GM18499 (cell line): ENCODE measurements at regions not wholly inside any gene's neighbourhood (a gene's known extent, or its start where the extent isn't known, plus 50 kb on each side); places are given as distances from the start of the nearest gene placed in this dataset.

Source experiments
- ATAC-seq: cut with Tn5 transposase; IDR thresholded peaks from one replicate; pipeline ENCODE4 v1.9.1; 2021; ENCODE audit warnings: moderate number of reproducible peaks; ENCODE audit not compliant: insufficient read depth, unreplicated experiment

DNA sequence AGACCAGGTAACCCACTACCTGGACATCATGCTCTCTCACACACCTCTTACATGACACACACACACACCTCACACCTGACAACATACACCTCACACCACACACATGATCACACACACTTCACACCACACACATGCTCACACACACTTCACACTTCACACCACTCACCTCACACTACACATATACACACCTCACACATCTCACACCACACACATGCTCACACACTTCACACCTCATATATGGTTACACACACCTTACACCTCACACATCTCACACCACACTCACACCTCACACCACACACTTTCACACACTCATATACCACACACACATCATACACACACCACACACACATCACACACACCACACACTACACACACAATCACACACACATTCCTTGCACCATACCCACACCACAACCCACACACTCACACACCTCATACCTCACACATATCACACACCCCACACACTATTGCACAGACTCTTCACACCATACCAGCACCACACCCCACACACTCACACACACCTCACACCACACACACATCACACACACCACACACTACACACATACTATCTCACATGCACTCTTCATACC, 98.1 kb upstream of the PIEZO2 start:
- no peak for ATAC-seq

GRCh38 chr18:11246495-11247300, 97.3 kb upstream of the PIEZO2 start:
- ATAC-seq, result no peak

DNA sequence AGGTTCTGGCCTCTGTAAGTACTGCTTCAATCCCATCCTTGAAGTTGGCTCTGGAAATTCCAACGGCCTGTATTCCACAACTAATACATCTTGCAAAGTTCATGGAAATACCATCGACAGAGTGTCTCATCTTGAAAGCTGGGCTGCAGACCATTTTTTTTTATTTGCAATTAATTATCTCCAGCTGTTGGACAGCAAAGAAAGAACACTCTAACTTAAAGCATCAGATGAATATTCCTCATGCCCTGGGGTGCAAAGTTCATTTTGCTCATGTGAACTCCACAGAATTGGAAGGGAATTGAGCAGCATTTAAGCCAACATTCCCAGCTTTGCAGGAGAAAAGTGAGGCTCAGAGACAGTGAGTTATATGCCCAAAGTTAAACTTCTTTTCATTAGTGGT, 96.5 kb upstream of the PIEZO2 start:
- ATAC-seq, result no peak

- ATAC-seq, result no peak
Measured at GRCh38 chr18:11237484-11237883, 88.1 kb upstream of the PIEZO2 start.

DNA sequence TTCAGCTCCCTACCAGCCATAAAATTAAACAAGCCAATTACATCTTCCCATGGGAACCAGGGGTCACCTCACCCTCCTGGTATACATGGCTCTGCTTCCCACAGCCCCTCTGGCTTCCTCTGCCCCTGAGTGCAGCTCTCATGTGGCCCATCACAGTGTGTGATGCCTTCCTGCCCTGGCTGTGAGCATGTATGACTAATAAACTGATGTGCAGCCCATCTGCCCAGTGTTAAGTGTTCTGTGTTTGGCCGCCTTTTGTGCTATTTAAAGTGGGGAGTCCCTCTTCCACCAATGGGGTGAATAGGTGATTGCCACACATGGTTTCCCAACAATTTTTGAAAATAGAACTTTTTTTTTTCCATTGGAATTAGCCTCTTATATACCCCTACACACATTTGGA, 87.7 kb upstream of the PIEZO2 start:
- ATAC-seq, result no peak

GRCh38 chr18:11224153-11224552, 74.8 kb upstream of the PIEZO2 start:
- ATAC-seq, result no peak

DNA sequence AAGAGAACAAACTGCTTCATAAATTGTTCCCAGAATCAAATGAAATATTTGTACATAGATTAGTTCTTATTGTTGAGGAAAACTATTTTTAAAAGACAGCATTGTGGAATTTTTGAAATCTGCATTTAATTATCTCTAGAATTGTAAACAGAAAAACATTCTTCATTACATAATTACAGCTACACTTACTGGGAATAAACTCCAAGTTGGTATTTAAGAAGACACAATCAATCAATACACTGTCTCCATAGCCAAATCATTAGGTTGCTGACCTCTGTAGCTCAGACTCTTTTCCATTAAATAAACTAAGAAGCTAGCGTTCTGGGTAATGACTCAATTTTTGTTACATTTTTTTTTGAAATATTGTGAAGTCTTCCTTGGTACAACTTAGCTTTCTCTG, 70.2 kb upstream of the PIEZO2 start:
- no peak for ATAC-seq

DNA sequence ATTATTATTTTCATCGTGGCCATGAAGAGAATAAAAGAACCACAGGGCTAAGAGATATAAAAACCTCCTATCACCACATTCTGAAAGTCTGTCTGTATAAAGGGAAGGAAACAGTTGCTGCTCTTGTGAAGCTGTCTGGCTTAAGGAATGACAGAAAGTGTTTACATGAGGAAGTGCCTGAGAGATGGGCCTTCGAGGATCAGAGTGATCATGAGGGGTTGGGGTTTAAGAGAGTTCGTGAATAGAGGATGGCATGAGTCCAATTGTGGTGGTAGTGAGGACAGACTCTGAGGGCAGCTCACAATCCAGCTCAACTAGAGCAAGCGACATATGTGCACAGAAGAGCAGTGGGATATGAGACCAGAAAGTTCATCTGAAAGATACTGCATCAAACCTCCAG, 65.8 kb upstream of the PIEZO2 start:
- ATAC-seq, result no peak

- no peak for ATAC-seq
Measured at GRCh38 chr18:11204020-11204419, 54.7 kb upstream of the PIEZO2 start.

DNA sequence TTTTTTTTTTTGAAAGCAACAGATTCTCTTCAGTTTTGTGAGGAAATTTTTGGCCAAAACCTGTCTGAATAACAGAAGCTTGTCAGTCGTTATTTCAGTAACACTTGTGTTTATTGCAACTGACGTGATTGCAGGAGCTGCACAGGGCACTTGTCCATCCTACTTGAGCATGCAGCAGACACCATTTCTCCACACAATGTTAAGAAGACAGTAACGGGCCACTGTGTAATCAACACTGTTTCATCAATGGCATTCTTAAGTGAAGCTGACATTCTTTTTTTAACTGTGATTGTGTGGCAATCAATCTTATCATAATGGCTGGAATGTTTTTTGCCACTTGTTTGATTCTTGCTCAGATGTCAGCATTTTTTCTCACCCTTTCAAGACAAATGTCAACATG, 50.1 kb upstream of the PIEZO2 start:
- no peak for ATAC-seq
